PC-9 (cell line): ENCODE measurements at regions not wholly inside any gene's neighbourhood (a gene's known extent, or its start where the extent isn't known, plus 50 kb on each side); places are given as distances from the start of the nearest gene placed in this dataset.

Experiments used
- BruUV-seq: library from RNA; stranded (reverse); fragments of 400-500 nt; replicated peaks from 2 replicates; lab custom pipeline; 2021; lab: Mats Ljungman, UMichigan
- CTCF ChIA-PET: fragments of 300-600 bp; sonication (Branson Sonifier 250); formaldehyde crosslinking; loops from one replicate; lab custom pipeline; 2022; ENCODE audit warnings: antibody characterized with exemption; lab: Charles Lee
- POLR2A ChIA-PET: fragments of 300-600 bp; sonication (Branson Sonifier 250); formaldehyde crosslinking; loops from one replicate; lab custom pipeline; 2022; ENCODE audit warnings: antibody characterized with exemption; ENCODE audit not compliant: unreplicated experiment; lab: Charles Lee
- DNase-seq, 2 experiments: peaks; one replicate each; pipeline versions ENCODE4 v3.0.0 to v3.0.0-alpha.2; 2015 to 2022; ENCODE audit warnings: mixed read lengths in 1 of 2
- H2AFZ ChIP-seq: fragments of 200-600 bp; sonication (generic); 2 replicates; pipeline ENCODE4 v1.8.1; 2017; ENCODE audit warnings: antibody characterized with exemption
- H3F3A ChIP-seq: fragments of 200-600 bp; sonication (generic); 2 replicates; pipeline ENCODE4 v1.8.1; 2017; ENCODE audit warnings: antibody characterized with exemption, mild to moderate bottlenecking, low read depth; ENCODE audit not compliant: insufficient read depth
- H3K27ac ChIP-seq: fragments of 200-600 bp; sonication (generic); 2 replicates; pipeline ENCODE4 v1.6.1; 2016; ENCODE audit warnings: mixed run types
- H3K27me3 ChIP-seq: fragments of 200-600 bp; sonication (generic); 2 replicates; pipeline ENCODE4 v1.6.1; 2016; ENCODE audit warnings: low read depth, mixed run types; ENCODE audit not compliant: insufficient read depth
- H3K36me3 ChIP-seq: fragments of 200-600 bp; sonication (generic); 2 replicates; pipeline ENCODE4 v1.6.1; 2016; ENCODE audit warnings: low read depth, mixed run types
- H3K4me1 ChIP-seq: fragments of 200-600 bp; sonication (generic); replicated peaks from 2 replicates; pipeline ENCODE4 v1.6.1; 2016; ENCODE audit warnings: mixed run types; ENCODE audit not compliant: insufficient read depth
- H3K4me2 ChIP-seq: fragments of 200-600 bp; sonication (generic); 2 replicates; pipeline ENCODE4 v1.6.1; 2017; ENCODE audit warnings: mixed run types
- H3K4me3 ChIP-seq: fragments of 200-600 bp; sonication (generic); 2 replicates; pipeline ENCODE4 v1.6.1; 2016; ENCODE audit warnings: mixed run types
- H3K79me2 ChIP-seq: fragments of 200-600 bp; sonication (generic); 2 replicates; pipeline ENCODE4 v1.6.1; 2017; ENCODE audit warnings: low read depth, mixed run types
- H3K9me2 ChIP-seq: fragments of 200-600 bp; sonication (generic); 2 replicates; pipeline ENCODE4 v1.8.1; 2017; ENCODE audit warnings: mild to moderate bottlenecking; ENCODE audit not compliant: insufficient read depth
- H3K9me3 ChIP-seq: fragments of 200-600 bp; sonication (generic); 2 replicates; pipeline ENCODE4 v1.8.1; 2016; ENCODE audit warnings: low read depth; ENCODE audit not compliant: insufficient read depth
- H4K20me1 ChIP-seq: fragments of 200-600 bp; sonication (generic); 2 replicates; pipeline ENCODE4 v1.8.1; 2017; ENCODE audit not compliant: insufficient read depth
- CTCF ChIP-seq: fragments of 200-600 bp; sonication (generic); conservative IDR thresholded peaks from 2 replicates; pipeline ENCODE4 v1.6.1; 2017; ENCODE audit warnings: mixed run types, antibody characterized with exemption, mild to moderate bottlenecking, moderate library complexity
- EZH2 ChIP-seq: fragments of 200-600 bp; sonication (generic); IDR thresholded peaks from 2 replicates; pipeline ENCODE4 v1.8.0; 2017; ENCODE audit warnings: antibody characterized with exemption, low read depth
- intact Hi-C: fragments of 100-400 bp; cut with micrococcal nuclease; formaldehyde crosslinking; loops from one replicate; pipeline ENCODE4 v1.10.0; 2022; ENCODE audit not compliant: unreplicated experiment

- H3K79me2 ChIP-seq, result no peaks in the 10 kb centered on the region
- no peaks in the 10 kb centered on the region for H3K9me2 ChIP-seq
- no peak for DNase-seq
- no peaks in the 10 kb centered on the region for H3F3A ChIP-seq
- H3K27me3 ChIP-seq, result no peaks in the 10 kb centered on the region
- H3K4me3 ChIP-seq, result no peak overlapping the region
- no peak overlapping the region for H3K27ac ChIP-seq
- BruUV-seq, result no TSS peak
- H3K36me3 ChIP-seq, result no peaks in the 10 kb centered on the region
- no peaks in the 10 kb centered on the region for H3K9me3 ChIP-seq
- intact Hi-C loops, result no loop called here
- no peak overlapping the region for H3K4me2 ChIP-seq
- H4K20me1 ChIP-seq, result no peaks in the 10 kb centered on the region
- no peaks in the 10 kb centered on the region for H3K4me1 ChIP-seq
- ChIA-PET CTCF (no interaction called here), POLR2A (no interaction called here)
- no peak overlapping the region for H2AFZ ChIP-seq
- TF ChIP-seq EZH2, result no peak
- TF ChIP-seq CTCF, result no peak
Observed at GRCh38 chr18:39223283-39223682, 1657.7 kb upstream of the CELF4 start.

- POLR2A ChIA-PET, result no interaction called here
- Histone ChIP-seq H3K4me1 (no peaks in the 10 kb centered on the region), H3K79me2 (no peaks in the 10 kb centered on the region), H3K27me3 (no peaks in the 10 kb centered on the region), H3K9me3 (no peaks in the 10 kb centered on the region), H3K36me3 (no peaks in the 10 kb centered on the region), H3K4me2 (no peak overlapping the region), H3K9me2 (no peaks in the 10 kb centered on the region), H3F3A (no peaks in the 10 kb centered on the region), H4K20me1 (no peaks in the 10 kb centered on the region), H3K4me3 (no peak overlapping the region), H2AFZ (no peak overlapping the region), H3K27ac (no peak overlapping the region)
- TF ChIP-seq EZH2 (no peak), CTCF (no peak)
- no peak for DNase-seq
- intact Hi-C loops, result no loop called here
- CTCF ChIA-PET, result no interaction called here
- BruUV-seq, result no TSS peak
Observed at GRCh38 chr18:39215920-39216319, 1650.3 kb upstream of the CELF4 start.

DNA sequence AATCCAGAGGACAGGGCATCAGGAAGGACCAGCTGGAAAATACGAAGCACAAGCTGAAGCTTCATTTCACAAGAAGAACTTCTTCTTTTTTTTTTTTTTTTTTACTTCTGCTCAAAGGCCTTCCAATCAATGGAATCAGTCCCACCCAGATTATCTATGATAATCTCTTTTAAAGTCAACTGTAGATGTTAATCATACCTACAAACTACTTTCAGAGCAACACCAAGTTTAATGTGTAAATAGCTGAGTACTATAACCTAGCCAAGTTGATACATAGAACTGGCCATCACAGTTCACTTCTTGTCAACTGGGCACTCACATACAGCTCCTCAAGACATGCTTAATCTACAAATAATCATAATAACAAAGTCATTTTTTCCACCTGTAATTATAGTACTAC, 1645.9 kb upstream of the CELF4 start:
- Histone ChIP-seq H3K4me3 (no peak overlapping the region), H3K79me2 (no peaks in the 10 kb centered on the region), H3K27me3 (no peaks in the 10 kb centered on the region), H3K9me2 (no peaks in the 10 kb centered on the region), H3K27ac (no peak overlapping the region), H3K4me1 (no peaks in the 10 kb centered on the region), H3F3A (no peaks in the 10 kb centered on the region), H3K9me3 (no peaks in the 10 kb centered on the region), H3K36me3 (no peaks in the 10 kb centered on the region), H4K20me1 (no peaks in the 10 kb centered on the region), H2AFZ (no peak overlapping the region), H3K4me2 (no peak overlapping the region)
- POLR2A ChIA-PET, result no interaction called here
- BruUV-seq, result no TSS peak
- TF ChIP-seq CTCF, result no peak
- no peak for DNase-seq
- intact Hi-C loops, result no loop called here
- CTCF ChIA-PET, result no interaction called here
